ENCODE measurements at regions not wholly inside any gene's neighbourhood (a gene's known extent, or its start where the extent isn't known, plus 50 kb on each side); places are given as distances from the start of the nearest gene placed in this dataset.

- Histone ChIP-seq H3K27ac (no peak overlapping the region), H3K4me1 (no peaks in the 10 kb centered on the region), H3K27me3 (replicated peaks in 1 of 7) (no peaks in the 10 kb centered on the region), H3K36me3 (no peaks in the 10 kb centered on the region), H3K4me3 (no peak overlapping the region), H3K9me3 (peaks cover 0 to 5% (median 0%) of the 10 kb centered on the region in 8 donors)
- intact Hi-C loops (cut with DNase I; ENCODE audit: low total_unique reads), result no loop called here
- DNase-seq, result no peak
- 84 to 92% (median 87%) methylated on average over 4 of the region's 4 CpGs for WGBS, 5 donors
- TF ChIP-seq POLR2A (IDR thresholded peaks at IDR 0.05), result no peak
- TF ChIP-seq CTCF (IDR thresholded peaks at IDR 0.05 in 8 of 11, conservative IDR thresholded peaks at IDR 0.05 in 3 of 11), result no peak
- TF ChIP-seq POLR2AphosphoS5 (IDR thresholded peaks at IDR 0.05), result no peak
Observed at GRCh38 chr12:28980436-28980835, 168.6 kb upstream of the FAR2 start.

GRCh38 chr12:28987538-28988324, 161.3 kb upstream of the FAR2 start:
- Histone ChIP-seq H3K9me3 (no peaks in the 10 kb centered on the region), H3K27me3 (replicated peaks in 1 of 7) (no peaks in the 10 kb centered on the region), H3K27ac (no peak overlapping the region), H3K36me3 (no peaks in the 10 kb centered on the region), H3K4me3 (no peak overlapping the region), H3K4me1 (no peaks in the 10 kb centered on the region)
- WGBS, 5 donors, result 73 to 87% (median 80%) methylated on average over 5 of the region's 5 CpGs
- TF ChIP-seq POLR2A (IDR thresholded peaks at IDR 0.05) (no peak), CTCF (IDR thresholded peaks at IDR 0.05 in 8 of 11, conservative IDR thresholded peaks at IDR 0.05 in 3 of 11) (no peak)
- intact Hi-C loops (cut with DNase I; ENCODE audit: low total_unique reads), result no loop called here
- DNase-seq, result no peak

GRCh38 chr12:28988325-28988704, 160.8 kb upstream of the FAR2 start:
- DNase-seq, result no peak
- WGBS, 5 donors, result 23 to 46% (median 39%) methylated on average over 2 of the region's 2 CpGs
- no peak for TF ChIP-seq POLR2AphosphoS5 (IDR thresholded peaks at IDR 0.05)
- TF ChIP-seq POLR2A (IDR thresholded peaks at IDR 0.05), result no peak
- no peak for TF ChIP-seq CTCF (IDR thresholded peaks at IDR 0.05 in 8 of 11, conservative IDR thresholded peaks at IDR 0.05 in 3 of 11)
- no peaks in the 10 kb centered on the region for H3K27me3 ChIP-seq (replicated peaks in 1 of 7)
- H3K4me1 ChIP-seq, result no peaks in the 10 kb centered on the region
- intact Hi-C loops (cut with DNase I; ENCODE audit: low total_unique reads), result no loop called here
- no peak overlapping the region for H3K27ac ChIP-seq
- H3K36me3 ChIP-seq, result no peaks in the 10 kb centered on the region
- H3K9me3 ChIP-seq, result no peaks in the 10 kb centered on the region
- H3K4me3 ChIP-seq, result no peak overlapping the region

- 83 to 92% (median 86%) methylated on average over 2 of the region's 2 CpGs for WGBS, 5 donors
- no peak for DNase-seq
- no peak for TF ChIP-seq CTCF (IDR thresholded peaks at IDR 0.05 in 8 of 11, conservative IDR thresholded peaks at IDR 0.05 in 3 of 11)
- TF ChIP-seq POLR2AphosphoS5 (IDR thresholded peaks at IDR 0.05), result no peak
- no peak for TF ChIP-seq POLR2A (IDR thresholded peaks at IDR 0.05)
- intact Hi-C loops (cut with DNase I; ENCODE audit: low total_unique reads), result no loop called here
- Histone ChIP-seq H3K4me3 (no peak overlapping the region), H3K36me3 (no peaks in the 10 kb centered on the region), H3K27ac (no peak overlapping the region), H3K27me3 (replicated peaks in 1 of 7) (no peaks in the 10 kb centered on the region), H3K9me3 (no peaks in the 10 kb centered on the region), H3K4me1 (no peaks in the 10 kb centered on the region)
Observed at GRCh38 chr12:28991626-28992025, 157.5 kb upstream of the FAR2 start.

Measured in spleen (tissue), 11 donors.